ENCODE measurements at regions not wholly inside any gene's neighbourhood (a gene's known extent, or its start where the extent isn't known, plus 50 kb on each side); places are given as distances from the start of the nearest gene placed in this dataset.
A peak's percentile ranks its signal among the peaks of the same experiment; 100 is the strongest.

DNA sequence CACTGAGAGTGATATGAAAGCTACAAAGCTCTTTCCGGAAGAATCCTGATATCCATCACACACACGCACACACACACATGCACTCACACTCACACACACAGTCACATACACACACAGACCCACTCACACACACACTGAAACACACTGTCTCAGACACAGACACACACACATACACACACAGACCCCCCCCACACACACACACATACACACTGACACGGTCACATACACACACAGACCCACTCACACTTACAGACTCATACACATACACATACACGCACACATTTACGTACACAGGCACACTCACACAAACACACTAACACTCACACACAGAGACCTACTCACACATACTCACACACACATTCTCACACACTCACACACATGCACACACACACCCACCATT is 58.6 kb downstream of the LIG4 start:
- no peak for DNase-seq

DNA sequence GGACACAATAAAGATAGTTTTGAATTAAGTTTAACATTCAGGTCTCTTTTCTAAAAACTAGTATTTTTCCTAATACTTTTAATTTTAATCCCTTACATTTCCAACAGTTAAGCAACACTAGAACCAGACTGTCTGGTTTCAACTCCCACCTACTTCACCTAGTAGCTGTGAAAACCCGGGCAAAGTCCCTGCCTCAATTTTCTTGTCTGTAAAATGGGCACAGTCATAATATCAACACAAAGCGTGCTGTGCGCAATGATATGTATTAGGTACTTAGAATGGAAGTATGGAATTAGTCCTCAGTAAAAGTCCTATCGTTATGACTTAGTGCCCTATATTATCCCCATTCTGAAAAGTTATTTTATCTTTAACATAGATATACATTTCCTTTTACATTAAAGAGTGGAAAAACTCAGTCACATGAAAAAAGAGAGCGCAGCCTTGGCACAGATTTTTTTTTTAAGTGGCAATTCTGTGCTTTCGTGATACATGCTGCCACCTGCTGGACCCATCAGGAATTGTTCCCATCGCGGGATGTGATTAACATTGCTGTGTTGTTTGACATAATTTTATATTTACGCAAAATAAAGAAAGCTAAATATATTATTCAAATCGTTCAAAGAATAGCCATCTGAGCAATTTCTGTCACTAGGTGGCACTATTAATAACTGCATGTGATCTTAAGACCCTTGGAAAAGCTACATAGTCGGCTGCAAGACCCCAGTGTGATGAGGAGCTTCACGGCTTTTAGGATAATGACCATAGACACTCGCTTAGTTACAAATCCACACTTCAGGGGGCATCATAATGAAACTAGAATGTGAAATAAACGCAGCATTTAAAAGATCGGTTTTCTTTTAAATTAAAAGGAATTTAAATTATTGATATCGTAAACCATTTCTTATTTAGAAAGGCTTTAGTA is 59.9 kb downstream of the LIG4 start:
- DNase-seq: peak in 35 of 51 donors; percentile 1 to 69 (median 13)

DNA sequence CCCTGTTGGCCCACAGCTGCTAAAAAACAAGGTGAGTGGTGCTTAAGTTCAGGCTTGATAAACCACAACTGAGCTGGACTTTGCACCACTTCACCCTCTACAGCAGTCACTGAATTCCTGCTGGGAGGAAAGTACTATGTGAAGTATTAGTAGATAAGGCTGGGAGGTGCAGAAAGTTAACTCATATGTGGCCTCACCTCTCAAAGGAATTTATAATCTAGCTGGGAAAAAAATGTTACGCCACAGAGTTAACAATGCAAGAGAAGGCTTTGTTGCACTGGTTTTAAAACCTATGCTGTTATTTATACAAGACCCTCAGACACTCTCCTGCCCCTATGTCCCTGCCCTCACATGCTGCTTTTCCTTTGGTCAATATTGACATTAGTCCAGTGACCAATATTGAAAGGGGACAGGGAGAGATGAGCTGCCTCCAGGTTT is 60.9 kb downstream of the LIG4 start:
- no peak for DNase-seq

DNA sequence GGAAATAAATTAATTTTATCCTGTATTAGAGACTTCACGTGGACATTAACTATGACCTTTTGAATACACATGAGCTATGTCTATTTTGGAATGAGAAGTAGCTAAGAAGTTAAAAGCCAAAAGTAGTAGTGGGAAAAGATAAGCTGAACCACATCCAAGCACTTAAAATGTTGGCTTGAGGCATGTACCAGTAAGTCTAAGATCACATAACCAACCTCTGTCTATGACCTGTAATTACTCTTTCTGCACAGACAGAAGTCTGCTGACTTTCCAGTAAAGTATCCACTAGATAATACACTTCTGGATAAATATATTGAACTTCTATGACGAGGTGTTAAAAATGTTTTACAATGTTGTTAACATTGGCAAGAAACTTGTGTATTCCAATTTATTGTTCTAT is 68.7 kb downstream of the LIG4 start:
- DNase-seq: no peak

DNA sequence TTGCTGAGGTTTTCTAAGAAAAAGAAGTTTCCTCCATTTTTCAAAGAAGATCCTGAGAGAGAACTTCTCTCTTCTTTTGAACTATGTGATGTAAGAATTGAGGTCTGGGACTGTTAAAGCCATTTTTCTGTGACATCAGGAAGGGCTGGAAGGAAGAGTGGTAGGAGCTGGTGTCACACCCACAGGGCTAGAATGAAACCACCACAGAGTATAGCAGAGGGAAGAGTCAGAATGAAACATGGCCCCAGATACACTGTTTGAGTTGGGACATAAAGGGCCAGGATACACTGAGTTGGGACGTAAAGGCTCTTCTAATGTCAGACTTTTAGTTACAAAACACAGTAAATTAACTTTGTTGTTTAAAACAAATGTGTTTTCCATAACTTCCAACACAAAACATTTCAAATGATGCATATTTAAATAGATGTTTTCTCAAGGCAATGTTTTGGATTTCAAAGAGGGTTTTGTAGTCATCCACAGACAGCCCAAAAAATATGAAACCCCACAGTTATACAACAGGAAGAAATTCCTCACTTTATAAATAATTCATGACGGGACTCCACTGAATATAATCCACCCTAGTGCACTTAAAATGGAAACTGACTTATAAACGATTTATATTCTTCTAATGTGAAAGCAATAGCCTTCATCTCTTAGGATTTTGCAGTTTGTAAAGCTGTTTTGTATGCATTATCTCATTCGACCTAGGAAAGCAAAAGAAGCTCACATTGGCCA is 72.5 kb downstream of the LIG4 start:
- DNase-seq: no peak

DNA sequence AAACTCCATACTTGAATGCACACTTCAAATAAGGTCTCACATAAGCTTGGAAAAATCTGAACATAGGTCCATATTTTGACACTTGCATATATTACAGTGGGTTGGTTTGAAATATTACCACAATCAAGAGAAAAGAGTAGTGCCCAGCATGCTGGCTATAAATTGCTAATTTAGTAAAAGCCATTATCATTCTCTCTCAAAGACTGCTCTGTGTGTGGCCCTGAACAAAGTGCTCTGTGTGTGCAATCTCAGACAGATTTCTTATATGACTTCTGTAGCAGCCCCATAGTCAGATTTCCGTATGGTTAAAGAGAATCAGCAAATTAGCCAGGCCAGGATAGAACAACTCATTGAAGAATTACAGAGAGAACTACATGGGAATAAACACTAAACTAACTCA is 78.2 kb downstream of the LIG4 start:
- no peak for DNase-seq

DNA sequence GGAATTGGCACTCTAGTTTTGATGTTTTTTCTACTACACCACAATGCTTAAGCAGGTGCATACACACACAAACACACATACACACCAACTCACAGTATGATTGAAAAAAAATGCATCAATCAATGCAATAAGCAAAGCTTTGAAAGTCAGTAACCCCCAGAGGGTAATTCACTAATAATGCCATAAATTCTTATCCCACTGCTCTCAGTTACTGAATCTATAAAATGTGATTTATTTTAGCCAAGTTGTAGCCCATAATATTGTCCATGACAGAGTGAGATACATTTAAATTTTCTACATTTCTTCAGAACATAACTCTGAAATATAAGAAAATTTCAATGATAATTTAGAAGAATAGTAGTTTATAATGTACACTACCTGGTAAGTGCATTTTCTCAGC is 87.9 kb downstream of the LIG4 start:
- no peak for DNase-seq

DNA sequence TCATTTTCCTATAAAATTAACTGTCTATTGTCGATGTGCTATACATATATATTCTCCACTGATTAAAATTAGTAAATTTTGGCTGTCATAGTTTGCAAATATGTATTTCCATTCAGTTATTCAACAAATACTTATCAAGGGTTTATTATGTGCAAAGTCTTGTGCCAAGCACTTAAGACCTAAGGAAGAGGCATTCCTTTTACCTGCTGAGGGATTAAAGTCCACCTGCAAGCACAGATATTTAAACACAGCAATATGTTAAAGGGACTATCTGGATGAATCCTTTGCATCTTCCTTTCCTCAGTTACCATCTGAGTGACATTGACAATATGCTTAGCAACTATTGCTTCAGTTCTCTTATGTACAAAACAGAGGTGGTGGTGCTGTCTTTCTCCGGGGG is 89.3 kb downstream of the LIG4 start:
- no peak for DNase-seq

DNA sequence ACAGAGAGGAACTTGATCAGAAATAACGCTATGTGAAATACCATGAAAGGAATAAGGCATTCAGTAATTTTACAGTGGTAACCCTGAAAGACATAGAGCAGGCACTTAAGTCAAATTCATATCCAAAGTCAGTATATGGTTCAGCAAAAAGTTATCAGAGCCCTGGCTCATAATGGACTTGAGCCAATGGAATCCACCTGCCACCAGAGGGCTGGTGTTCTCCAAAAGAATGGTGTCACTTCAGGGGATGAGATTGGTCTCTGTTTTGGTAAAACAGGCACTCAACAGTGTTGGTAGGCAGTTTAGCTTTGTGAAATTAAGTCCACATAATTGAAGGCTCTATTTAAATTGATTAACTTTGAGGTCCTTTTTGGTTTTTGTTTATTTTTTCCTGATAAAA is 93.9 kb downstream of the LIG4 start:
- no peak for DNase-seq

DNA sequence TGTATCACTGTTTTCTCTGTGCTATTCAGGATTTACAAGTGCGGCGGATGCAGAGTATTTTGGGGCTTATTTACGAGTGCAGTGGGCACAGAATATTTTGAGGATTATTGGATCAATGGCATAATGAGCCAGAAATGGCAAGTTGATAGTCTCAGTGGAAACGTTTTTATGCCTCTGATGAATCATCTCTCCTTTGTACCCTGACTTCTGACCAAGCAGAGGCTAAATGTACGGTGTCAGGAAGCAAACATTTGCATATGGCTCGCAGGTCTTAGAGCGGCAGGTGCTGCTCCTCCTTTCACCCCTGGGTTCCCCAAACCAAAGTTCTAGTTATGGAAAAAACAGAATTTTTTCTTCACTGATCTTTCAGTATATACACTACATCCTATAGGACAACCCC is 94.5 kb downstream of the LIG4 start:
- no peak for DNase-seq

DNA sequence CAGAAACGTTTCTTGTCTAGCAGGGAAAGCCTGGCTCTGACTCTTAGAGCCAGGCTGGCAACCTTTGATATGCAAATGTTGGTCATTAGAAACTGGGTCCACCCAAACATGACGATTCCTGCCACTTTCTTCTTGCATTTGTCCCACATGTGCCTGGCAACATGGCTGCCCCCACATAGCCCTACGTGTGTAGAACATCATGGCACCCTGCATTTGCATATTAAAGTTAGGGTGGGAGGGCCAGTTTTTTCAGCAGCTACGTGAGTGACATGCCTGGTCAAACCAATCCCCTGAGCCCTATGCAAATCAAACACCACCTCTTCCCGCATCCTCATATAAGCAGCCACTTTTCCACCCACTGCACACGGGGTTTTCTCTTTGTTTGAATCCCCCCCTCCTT is 95.0 kb downstream of the LIG4 start:
- peak in 14 of 51 donors; percentile 1 to 19 (median 6) for DNase-seq

DNA sequence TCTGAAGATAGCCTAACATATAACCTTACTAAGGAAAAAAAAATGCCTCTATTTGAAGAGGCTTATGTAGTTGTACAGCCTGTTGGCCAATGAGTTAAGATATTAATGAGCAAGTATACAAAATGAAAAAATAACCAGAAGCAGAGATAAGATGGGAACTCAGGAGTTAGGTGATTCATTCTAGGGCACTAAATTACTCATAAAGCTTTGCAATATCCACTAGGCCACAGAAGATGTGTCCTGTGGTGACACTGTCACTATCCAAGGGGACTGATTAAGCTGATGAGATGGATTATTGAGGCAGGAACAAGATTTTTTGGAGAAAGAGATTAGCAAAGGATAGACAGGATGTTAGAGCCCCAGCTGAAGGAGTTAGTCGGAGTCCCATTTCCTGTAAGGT is 99.6 kb downstream of the LIG4 start:
- no peak for DNase-seq

DNA sequence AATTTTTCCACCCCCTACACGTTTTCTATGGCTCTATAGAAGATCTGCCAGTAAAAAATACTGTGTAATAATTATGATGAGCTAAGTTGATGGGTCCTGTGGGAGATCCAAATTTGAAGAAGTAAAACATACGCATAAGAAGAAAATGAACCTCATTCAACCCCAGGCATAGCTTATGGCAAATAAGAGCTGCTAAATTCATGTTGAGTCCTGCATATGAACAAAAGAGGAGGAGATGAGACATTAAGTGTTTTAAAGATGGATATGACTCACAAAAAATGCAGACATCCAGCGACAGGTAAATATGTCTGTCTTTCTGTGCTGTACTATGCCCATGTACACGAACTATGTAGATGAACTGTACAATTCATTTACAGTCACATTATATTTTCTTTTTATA is 101.9 kb downstream of the LIG4 start:
- DNase-seq: no peak

DNA sequence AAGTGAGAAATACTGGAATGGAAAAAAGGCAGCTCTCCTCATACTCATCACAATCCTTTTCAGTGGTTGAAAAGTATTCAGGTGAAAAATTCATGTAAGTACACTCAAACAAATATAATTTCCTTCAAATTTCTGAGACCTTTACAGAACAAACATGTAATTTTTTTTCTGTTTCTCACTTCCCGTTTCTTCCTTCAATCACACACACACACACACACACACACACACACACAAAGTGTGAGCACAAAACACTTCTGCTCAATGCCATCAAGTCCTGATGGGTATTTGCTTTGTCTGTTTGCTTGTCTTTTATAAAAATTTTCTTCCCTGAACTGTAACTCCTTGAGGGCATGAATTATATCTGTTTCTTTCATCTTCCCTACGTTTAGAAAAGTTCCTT is 110.6 kb downstream of the LIG4 start:
- no peak for DNase-seq

DNA sequence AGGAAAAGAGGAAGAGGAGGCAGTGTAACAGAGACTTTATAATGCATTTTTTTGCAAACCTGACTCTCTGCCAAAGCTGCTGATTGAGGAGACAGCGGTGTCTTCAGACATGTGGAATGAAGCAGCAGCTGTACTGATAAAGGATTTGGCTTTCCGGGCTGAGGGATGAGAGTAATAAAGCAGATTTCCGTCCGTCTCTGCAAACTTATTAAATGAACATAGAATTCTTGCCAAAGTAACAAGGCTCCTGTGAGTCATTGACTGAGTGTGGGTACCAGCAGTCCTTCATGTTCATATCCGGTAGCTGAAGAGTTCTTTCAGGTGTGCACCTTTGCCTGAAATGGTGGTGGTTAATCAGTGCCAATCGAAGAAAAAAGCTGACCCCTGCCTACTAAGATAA is 112.6 kb downstream of the LIG4 start:
- no peak for DNase-seq

DNA sequence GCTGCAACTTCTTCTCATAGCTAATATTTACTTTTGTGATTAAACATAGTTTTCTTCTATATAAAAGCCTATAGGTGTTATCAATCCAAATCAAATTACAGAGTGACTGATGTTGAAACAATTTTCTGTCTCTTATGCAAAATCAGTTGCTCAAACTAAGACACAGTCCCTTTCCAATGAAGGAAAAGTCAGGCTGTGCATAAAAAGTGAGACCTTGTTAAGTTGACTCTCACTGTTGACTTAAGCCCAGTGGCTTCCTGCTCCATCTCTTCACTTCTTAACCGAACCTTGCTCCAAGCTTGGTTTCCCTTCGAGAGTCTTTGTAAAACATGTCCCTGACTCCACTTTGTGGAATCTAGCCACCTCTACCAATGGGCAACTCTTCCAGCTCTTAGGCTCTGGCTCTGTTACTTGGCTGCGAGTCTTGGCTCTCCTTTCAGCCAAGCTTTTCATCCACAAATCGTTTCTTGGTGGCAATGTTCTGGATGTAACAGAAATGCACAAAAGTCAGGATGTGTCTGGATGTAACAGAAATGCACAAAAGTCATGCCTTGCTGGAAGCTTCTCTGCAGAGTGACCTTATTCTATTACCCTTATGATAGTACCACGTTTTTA is 118.9 kb downstream of the LIG4 start:
- no peak for DNase-seq

DNA sequence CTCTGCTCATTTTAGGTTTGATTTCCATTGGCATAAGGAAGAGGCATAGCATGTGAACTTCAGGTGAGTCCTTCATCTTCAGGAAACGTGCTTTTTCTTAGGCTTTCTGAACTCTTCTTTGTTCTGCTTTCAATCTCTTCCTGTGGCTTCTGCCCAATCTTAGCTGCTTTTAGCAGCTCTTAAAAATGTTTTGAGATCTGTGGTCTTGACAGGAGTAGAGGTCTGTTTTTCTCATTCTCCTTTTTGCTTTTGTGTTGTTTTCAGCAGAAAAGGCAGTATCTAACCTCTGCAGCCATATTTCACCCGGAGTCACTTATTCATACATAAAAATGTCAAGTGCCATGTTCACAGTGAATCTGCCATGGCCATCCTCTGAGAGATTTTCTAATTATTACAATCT is 120.3 kb downstream of the LIG4 start:
- no peak for DNase-seq

DNA sequence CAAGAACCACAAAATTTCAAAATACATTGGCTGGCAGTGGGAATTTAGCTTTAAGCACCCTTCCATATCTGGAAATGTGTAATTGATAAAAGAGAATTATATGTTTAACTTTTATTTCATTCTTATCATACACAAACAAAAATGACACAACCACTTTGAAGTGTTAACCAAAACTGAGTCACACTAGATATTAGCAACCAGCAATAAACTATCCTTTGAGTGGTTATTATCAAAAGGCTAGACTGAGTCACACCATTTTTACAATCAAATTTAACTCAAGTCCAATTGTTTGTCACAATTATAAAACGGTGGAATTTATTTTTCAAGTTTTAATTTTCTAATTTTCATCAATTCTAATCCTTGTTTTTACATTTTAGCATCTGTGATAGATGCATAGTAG is 121.7 kb downstream of the LIG4 start:
- no peak for DNase-seq

DNA sequence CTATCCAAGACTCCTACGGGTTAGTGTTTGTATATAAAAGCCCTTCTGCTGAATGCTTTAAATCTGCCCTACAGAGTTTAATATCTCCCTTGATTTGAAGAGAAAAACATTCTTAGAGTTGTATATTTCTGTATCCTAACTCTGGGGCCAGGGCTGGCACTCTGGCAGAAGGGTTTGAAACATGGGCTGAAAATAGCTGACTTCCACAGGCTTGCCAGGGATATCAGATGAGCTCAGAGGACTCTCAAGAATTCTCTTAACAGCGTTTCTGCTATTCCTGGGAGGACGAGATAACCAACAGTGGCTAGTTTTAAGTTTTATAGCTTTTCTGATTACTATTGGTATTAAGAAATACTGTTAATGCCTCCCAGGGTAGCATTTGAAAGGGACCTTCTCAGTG is 127.5 kb downstream of the LIG4 start:
- no peak for DNase-seq

DNA sequence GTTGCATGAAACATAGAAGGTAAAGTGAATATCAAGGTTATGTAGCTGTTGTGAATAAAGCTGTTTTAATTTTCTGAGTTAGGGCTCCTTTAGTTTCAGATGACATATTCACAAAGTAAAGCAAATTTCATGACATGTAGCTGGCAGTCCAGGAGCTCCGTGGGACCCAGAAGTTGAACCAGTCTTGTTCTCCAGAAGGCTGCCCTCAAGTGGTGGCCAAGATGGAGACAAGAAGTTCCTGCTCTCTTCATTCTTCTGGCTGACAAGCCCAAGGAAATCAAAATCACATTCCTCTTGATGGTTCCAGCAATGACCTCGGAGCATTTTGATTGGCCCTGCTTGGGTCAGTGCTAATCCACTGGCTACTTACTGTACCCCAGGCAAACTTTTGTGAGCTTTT is 128.7 kb downstream of the LIG4 start:
- DNase-seq: no peak

DNA sequence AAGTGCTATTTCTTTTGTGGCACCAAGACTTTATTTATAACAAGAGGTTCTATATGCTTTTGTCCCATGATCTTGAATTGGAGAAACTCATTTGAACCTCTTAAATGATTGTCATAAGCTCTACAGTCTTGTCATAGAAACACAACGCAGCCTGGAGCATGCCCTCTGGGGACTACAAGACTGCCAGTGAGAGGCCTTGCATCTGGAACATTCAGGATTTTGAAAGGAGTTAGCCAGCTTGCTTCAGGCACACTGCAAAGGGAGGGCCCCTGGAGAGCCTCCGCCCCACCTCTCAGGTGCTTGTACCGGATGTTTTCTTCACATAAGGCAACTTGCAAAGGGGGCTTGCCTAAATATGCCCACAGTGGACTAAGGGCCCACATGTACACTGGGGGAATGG is 130.5 kb downstream of the LIG4 start:
- no peak for DNase-seq

DNA sequence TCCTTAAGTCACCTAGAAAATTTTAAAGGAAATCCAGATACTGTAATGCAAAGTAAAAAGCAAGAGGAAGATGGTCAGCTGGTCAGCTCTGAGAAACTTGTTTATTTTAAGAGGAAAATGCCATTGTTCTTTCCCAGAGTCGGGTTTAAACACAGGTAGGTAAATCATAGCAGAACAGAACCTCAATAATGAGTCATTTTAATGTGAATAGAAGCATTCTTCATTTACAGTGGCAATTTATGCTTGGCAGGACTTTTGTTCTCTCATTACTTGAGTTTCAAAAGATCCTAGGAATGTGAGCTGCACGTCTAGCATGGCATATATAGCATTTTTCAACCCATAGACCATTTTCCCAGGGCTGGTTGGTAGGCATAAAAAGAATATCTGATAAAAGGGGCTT is 132.3 kb downstream of the LIG4 start:
- DNase-seq: no peak

DNA sequence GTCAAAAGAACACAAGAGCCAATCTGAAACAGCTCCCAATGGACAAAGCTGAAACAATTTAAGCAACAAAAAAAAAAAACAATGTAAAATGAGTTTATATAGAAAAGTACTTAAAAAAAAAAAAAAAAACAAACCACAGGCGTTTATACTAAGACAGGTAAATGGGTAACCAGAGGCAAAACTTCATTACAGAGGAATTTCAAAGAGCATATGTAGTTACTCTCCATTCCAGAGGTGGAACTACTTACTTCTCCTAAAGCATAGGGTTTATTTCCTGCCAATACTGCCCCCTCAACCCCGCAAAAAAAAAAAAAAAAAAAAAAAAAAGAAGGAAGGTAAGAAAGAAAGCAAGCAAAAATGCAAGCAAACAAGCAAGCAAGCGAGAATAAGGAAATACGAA is 132.9 kb downstream of the LIG4 start:
- DNase-seq: no peak

Data from hypothalamus (tissue), 51 donors.